HG03135 (cell line): ENCODE measurements at regions not wholly inside any gene's neighbourhood (a gene's known extent, or its start where the extent isn't known, plus 50 kb on each side); places are given as distances from the start of the nearest gene placed in this dataset.

ENCODE experiments used
- ATAC-seq: cut with Tn5 transposase; IDR thresholded peaks from one replicate; pipeline ENCODE4 v1.9.1; 2021; ENCODE audit warnings: mild to moderate bottlenecking, moderate library complexity; ENCODE audit not compliant: unreplicated experiment

DNA sequence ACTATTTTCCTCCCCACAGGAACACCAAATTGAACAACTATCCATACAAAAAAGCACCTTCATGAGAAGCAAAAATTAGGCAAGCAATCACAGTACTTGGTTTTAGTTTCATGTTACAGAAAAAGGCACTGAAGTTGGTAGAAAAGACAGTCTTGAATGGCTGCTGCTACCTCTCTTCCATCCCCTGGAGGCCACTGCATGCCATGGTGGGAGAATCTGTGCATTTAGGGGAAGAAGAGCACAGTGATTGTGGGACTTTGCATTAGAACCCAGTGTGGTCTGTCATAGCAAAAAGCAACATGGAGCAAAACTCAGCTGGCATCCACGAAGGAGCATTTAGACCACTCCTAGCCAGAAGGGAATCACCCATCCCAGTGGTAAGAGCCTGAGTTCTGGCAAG is 941.9 kb downstream of the PCDH18 start:
- ATAC-seq, result no peak

DNA sequence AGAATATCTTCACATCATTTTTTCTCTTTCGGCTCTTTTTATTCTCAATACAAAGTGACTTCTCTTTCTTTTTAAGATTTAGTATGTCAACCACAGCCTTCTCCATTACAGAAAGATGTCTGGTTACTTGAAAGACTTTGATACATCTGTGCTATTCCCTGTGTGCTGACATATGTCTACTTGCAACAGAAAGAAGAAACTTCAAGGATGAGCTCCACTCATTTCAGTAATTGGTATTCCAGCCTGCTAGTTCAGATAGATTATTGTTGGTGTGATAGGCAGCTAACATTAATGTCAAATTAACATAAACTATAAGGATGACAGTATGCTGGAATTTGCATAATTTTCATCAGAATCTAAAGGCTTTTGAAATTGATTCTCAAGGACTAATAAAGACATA is 948.7 kb downstream of the PCDH18 start:
- no peak for ATAC-seq

DNA sequence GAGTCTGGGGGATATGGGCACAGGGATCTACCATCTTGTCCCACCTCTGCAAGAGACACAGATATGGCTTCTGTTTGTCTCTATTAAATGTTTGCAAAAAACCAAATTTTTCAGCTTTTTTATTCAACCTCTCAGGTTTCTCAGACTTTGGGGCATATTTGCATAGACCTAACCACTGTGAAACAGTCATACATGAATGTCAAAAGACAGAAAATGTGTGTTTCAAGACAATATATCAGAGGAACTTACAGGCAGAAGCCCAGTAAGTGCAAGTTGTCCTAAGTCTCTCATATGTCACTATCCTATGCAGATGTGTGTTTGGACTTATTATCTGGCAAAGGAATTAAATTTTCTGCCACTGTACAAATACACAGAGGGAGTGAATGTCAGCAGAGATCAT is 951.2 kb downstream of the PCDH18 start:
- no peak for ATAC-seq

DNA sequence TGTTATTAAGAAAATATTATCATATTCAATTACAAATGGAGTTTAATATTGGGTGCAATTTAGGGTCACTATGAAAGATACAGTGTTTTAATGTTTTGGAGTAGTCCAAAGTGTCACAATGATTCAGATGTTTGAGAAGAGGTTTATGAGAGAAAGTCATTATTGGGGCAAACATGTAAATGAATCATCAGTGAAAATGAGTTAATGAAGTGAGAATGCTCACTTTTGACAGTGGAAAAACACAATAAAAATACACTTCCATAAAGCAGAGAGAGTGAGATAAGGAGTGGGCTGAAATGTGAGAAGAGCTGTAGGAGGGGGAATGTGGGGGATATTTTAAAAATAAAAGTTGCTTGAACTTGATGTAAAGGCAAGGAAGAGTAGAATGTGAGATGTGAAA is 957.1 kb downstream of the PCDH18 start:
- no peak for ATAC-seq

DNA sequence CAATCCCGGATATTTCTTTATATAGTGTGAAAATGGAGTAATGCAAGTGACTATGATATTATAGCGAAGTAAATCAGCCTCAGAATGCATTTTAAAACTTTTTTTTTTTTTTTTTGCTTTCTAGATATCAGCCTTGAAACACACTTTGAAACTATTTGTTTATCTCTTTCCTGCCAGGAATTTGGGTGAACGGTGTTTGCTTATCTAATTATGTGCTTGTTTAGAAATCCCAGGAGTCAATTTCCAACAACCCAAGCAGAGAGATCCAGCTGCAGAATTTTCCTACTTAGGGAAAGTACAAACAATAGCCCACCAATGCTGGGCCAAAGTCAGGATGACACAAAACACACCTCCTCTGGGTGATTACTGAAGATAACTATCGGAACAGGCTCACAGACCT is 958.8 kb downstream of the PCDH18 start:
- no peak for ATAC-seq

DNA sequence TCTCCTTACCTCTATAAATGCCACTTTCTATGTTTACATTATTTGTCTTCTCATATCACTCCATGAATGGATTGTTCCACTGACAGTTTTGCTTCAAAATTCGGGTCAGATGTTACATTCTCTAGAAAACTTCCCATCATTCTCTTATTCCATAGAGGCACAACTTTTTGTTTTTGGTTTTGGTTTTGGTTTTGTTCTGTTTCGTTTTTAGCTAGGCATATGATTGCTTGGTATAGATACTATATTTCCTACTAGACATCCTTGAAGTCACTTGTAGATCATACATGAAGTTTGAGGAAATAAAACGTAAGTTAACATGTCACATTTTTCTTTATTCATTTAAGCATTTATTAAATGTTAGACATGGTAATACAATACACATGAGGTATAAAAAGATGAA is 961.0 kb downstream of the PCDH18 start:
- no peak for ATAC-seq

DNA sequence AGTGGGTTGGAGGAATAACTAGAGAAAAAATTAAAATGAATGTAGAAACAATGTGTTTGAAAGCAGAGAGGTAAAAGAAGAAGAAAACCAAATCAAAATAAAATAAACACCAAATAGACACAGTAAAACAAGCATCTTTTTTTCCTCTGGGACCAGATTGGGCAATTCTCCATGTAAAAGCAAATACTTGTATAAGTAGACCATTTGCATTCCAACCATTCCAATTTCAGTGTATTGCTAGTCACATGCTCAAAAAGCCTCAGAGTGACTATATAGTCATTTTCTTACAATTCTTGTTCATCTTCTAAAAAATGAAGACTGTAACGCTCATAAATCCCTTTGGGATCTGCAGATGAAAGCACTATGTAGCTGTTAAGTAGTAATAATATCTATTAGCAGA is 969.5 kb downstream of the PCDH18 start:
- no peak for ATAC-seq

DNA sequence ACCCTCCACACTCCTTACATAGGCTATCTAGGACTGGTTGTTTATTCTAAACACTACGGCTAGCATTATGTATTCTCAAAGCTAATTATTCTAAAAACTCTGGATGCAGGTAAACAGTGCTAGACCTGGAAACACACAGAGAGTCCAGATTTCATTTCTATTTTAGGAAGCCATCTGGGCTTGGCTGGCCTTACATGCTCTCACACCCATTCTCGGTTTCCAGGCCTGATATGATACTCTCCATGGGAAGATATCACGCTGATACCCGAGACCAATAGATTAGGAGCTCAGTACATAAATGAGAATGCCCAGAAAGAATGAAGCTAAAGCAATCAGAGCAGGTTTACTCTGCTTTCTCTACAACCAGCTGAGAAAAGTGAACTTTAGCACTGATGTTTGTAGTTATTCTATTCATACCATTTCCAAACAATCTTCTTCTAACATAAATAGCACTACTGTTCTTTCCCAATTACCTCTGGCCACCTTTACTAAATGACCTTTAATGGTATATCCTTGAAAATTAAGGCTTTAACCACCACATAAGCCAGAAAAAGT is 973.3 kb downstream of the PCDH18 start:
- no peak for ATAC-seq

DNA sequence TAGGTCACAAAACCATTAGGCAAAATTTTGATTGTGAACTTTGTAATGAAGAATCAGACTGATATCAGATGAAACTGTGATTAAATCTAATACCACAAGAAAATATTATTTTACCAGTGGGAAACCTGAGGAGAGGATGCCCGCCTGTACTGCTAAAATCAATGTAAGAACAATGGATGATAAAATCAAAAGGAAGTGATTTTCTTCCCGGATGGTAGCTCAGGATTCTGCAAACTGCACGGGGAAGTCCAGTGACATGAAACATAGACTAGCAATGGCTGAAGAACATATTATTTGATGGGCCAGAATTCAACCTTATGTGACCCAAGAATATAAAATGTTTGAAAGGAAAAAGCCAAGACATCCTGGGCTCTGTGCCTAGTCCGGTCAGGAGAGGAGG is 974.9 kb downstream of the PCDH18 start:
- ATAC-seq, result no peak

DNA sequence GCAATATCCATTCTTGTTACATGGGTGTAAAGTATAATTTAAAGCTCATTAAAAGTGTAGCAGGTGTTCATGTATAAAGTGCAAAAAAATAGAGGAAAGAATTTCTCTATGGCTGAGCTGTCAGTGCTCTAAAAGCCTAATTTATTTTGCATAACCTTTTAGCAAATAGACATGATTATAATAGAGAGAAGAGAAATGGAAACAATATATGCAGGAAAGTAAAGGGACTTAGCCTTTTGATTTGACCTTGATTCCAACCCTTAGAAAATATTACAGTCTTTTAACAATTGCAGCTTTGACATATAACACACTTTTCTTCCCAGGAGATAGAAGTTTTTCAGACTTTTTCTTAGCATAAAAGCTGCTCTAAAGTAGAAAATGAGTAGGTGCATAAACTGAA is 978.3 kb downstream of the PCDH18 start:
- no peak for ATAC-seq

DNA sequence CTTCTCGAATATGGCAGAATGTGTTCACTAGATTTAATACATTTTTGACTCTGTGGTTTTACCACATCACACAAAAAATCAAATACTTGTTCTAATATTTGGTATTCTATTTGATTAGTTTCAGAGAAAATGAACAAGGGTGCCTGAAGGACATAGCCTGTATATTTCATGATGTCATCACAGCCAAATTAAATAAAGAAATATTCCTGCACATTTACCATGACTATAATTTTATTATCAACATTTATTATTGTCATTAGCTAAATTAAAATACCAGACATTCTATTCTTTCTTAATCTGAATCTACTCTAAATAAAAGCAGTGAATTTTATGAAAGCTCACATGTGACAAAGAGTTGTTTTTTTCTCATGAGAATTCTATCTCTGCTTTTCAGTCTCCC is 980.5 kb downstream of the PCDH18 start:
- ATAC-seq, result no peak

DNA sequence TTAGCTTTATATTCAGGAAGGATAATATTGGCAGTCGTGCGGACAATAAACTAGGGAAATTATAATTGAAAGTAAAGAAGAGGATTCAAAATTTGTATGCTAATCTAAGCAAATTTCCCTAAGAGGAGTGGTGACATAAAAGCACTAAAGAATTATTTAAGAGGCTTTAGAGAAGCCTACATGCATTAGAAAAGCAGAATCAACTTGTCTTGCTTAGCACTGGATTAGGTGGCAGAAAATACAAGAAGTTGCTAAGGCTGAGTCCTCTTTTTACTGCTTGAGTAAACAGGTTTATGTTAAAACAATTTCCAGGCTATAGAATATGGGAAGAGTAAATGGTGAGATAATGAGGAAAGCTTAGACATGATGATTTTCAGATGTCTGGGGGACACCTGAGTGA is 991.5 kb downstream of the PCDH18 start:
- no peak for ATAC-seq

DNA sequence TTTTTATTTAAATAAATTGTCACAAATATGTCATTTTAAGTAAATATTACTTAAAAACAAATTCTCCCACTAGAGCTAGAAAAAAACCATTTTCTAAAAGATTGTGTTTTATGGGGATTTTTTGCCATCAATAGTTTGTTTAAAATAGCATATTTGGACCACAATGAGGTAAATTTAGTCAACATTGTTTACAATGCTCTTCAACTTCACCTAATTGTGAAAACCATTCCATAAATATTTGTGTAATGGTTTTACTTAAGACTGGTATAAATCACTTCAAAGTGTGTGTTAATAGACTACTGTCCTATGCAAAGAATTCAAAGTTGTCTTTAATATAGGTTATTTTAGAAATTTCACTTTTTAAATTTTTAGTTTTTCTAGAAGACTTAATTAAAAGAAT is 1004.2 kb downstream of the PCDH18 start:
- ATAC-seq, result no peak

DNA sequence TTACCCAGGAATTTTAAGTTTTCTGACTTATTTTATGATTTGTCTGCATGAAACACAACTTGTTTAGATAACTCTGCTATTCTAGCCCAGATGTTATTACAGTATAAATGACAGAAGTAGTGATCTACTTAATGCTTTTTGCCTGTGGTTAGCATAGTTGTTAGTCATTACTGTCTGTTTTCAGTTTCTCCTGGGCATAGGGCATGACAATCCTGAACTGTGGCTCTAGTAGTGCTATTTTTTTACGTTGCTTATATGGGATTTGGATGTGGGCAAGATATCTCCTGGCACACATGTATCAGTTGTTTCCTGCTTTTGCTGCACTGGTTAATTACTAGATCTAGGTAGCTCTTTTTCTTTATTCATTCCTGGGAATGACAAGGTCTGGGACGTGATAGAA is 1005.8 kb downstream of the PCDH18 start:
- no peak for ATAC-seq

DNA sequence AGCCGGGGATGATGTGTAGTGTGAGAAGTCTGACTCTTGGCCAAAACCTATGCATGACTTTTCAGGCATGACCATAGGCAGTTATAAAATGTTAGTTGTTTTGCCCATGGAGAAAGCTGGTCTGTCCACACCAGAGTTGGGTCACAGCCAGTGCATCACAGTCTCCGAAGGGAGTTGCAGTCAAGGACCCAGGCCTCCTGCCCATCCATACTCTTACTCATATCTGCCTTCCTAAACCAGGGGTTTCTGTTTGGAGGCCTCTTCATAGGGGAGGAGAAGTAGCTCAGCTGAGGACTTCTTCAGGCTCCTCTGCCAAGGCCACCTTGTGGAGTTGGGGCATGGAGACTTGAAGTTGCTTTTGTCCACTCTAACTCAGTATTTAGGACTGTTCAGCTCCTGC is 1008.3 kb downstream of the PCDH18 start:
- ATAC-seq, result no peak

DNA sequence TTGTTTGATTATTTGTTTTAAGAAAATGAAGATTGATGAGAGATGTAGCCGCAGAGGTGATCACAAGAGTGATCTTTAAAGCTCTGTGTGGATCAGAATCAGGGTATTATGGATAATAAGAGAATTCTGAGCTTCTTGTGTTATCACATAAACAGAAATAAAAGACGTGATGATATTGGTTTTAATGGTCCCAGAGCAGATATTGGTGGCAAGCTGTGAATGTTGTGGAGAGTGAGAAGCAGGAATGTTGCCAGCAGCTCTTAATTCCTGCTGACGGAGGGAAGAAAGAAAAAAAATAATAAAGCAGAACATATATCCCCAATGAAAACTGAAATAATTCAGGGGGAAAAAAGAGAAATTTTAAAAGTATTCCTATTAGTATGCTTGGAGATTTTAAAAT is 1015.9 kb downstream of the PCDH18 start:
- ATAC-seq, result no peak

DNA sequence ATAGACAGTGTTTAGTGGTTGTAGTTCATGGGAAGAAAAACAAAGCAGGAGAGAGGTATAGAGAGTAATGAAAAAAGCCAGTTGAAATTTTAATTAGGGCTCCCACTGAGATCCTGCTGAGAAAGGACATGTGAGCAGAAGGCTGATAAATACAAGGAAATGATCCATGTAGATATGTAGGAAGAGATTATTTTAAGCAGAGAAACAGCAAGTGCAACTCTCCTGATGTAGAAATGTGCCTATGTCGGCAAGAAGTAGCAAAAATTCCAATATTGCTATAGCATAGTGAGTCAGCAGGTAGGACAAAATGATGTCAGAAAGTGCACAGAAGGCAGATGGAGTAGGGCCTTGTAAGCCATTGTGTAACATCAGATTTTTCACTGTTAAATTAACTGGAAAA is 1027.3 kb downstream of the PCDH18 start:
- no peak for ATAC-seq

DNA sequence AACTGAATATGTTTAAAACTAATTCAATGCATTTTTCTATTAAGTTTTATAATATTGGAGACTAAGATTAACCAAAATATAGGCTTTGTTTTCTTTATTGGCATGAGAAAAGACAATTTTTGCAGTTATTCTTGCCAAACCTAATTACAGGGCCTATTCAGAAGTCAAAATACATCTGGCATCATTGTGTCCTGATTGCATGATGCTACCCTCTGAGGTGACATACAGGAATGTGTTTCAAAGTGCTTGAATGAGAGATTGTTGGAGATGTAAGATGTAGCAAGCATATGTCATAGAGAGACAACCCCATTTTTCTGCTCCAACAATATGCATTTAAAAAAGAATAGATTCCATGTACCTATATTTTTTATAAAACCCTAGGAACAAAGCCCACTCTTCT is 1036.4 kb downstream of the PCDH18 start:
- no peak for ATAC-seq

DNA sequence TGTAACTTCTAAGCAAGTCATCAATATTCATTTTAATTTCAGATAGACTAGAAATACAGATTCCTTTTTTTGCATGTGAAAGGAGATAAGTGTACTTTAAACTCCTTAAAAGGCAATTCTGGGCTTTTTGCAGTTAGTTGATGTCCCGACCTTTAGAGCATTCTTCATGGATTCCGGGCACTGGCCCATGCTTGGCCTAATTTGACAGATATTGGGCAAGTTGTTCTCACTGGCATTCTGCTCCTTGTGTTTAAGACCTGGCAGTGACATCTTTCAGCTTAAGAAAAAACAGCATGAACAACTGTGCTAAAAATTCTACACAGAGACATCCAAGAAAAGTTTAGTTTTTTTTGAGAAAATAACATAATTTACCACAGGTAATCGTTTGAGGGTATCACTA is 1037.2 kb downstream of the PCDH18 start:
- no peak for ATAC-seq

DNA sequence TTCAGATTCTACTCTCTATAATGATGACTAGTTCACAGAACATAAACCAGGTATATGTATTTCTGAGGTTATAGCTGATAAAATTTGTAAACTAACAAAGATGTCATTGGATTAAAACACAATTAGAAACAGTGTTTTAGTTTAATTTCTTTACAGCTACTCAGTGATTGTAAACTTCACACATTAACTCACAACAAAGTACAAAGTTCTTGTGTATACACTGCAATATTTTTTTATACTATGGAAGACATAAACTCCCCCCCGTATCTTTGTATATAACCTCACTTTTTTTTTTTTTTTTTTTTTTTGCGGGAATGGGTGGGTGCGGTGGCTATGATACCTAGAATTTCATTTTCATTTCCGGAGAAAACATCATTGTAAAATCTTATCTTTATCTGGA is 1043.2 kb downstream of the PCDH18 start:
- ATAC-seq, result no peak

DNA sequence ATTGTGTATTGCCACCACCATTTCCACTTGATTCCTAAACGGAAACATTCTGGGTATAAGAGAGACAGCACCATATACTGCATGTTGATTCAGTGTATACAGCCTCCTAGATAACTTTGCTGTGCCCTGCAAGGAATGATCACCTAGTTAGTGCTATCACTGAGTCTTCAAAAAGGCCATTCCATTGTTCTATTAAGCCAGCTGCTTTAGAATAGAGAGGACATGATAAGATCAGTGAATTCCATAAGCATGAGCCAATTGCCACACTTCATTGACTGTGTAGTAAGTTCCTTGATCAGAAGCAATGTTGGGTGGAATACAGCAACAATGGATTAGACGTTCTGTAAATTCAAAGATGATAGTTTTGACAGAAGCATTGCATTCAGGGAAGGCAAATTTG is 1047.3 kb downstream of the PCDH18 start:
- no peak for ATAC-seq

DNA sequence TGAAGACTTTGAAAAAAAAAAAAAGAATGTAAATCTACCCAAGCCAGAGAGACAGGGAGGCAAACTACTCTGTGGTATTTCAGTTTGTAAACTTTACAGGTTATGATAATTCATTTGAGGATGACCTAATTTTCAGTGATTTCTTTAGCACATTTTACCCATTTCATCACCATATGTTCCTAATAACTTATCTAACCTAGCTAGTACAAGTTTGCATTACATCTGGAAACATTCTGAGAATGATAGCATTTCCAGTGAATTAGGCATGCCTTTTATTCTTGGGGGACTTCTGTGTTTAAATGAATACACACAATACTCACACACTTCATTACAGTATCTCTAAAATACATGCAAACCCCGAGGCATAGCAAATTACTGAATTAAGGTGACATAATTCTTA is 1055.5 kb downstream of the PCDH18 start:
- no peak for ATAC-seq

DNA sequence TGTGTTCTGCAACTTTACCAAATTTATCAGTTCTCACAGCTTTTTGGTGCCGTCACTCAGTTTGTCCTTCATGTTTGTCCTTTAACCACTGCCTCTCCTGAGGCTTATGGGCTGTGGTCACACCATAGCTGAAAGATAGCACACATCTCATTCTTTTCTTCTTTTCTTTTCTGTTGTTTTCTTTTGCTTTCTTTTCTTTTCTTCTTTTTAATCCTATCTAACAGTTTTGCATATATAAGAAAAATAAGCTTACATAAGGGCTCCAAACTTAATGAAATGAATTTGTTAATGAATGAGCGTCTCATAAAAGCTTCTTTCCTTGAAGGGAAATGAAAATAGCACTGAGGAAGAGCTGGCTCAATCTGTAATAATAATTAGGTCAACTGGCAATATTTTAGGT is 1061.2 kb downstream of the PCDH18 start:
- ATAC-seq, result no peak

DNA sequence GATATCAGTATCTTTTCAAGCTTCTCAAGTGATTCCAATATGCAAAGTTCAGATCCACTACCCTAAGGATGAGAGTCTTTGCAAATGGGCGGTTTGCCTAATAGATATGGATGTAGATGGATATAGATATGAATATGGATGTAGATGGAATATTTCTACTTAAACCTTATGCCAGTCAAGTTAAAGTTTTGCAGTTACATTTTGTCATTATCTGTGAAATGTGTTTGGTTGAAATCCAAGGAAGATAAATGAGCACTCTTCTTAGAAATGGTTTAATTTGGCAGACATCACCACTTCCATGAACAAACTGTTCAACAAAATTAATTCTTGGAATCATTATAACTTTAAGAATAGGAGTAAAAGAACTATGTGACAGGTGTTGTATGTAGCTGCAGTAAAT is 1066.6 kb downstream of the PCDH18 start:
- no peak for ATAC-seq
